ENCODE measurements at regions not wholly inside any gene's neighbourhood (a gene's known extent, or its start where the extent isn't known, plus 50 kb on each side); places are given as distances from the start of the nearest gene placed in this dataset.

DNA sequence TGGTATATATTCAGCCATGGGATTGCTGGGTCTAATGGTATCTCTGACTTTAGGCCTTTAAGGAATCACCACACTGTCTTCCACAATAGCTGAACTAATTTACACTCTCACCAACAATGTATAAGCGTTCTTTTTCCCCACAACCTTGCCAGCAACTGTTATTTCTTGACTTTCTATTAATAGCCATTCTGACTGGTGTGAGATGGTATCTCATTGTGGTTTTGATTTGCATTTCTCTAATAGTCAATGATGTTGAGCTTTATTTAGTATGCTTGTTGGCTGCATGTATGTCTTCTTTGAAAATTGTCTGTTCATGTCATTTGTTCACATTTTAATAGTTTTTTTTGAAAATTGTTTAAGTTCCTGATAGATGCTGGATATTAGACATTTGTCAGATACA, 235.2 kb downstream of the HEPH start:
- no peaks in the 10 kb centered on the region for H3K79me1 ChIP-seq (ENCODE audit: low read depth in 1 of 2, low read length in 2 of 2)
- in situ Hi-C loops (cut with MboI; ENCODE audit: low sequenced_read_pairs) (no loop called here), dilution Hi-C loops (cut with HindIII; ENCODE audit: low sequenced_read_pairs, unreplicated experiment) (no loop called here), intact Hi-C loops (cut with micrococcal nuclease) (no loop called here)
- no peak overlapping the region for H4K5ac ChIP-seq (ENCODE audit: low read depth, low read length)
- H3K36me3 ChIP-seq (ENCODE audit: control insufficient read depth, insufficient read depth, low read length) = no peaks in the 10 kb centered on the region
- DNase-seq (no peak), ATAC-seq (ENCODE audit: low read depth) (no peak)
- CTCF ChIA-PET = no interaction called here
- no peak overlapping the region for H2BK20ac ChIP-seq (ENCODE audit: low read depth, low read length)
- no peak overlapping the region for H2BK5ac ChIP-seq (ENCODE audit: low read depth, low read length, poor library complexity, severe bottlenecking)
- H4K8ac ChIP-seq (ENCODE audit: low read depth in 2 of 2, low read length in 2 of 2) = no peak overlapping the region
- no peak overlapping the region for H2AK9ac ChIP-seq (replicated peaks; ENCODE audit: low read depth, low read length, poor library complexity)
- H3K27ac ChIP-seq (ENCODE audit: insufficient read depth, low read length) = no peak overlapping the region
- no peak for TF ChIP-seq CHD1 (IDR thresholded peaks at IDR 0.05; ENCODE audit: low read depth, low read length)
- no peak for TF ChIP-seq POLR2A (IDR thresholded peaks at IDR 0.05; ENCODE audit: low read depth, low read length)
- TF ChIP-seq BHLHE40 (IDR thresholded peaks at IDR 0.05; ENCODE audit: low read depth, low read length) = no peak
- no peak for TF ChIP-seq CTCF (conservative IDR thresholded peaks at IDR 0.05; ENCODE audit: low read depth, low read length)
- TF ChIP-seq USF2 (IDR thresholded peaks at IDR 0.05; ENCODE audit: low read depth, low read length) = no peak
- no peak for TF ChIP-seq RFX5 (IDR thresholded peaks at IDR 0.05; ENCODE audit: low read depth, low read length)
- TF ChIP-seq NFE2L2 (IDR thresholded peaks at IDR 0.05; ENCODE audit: low read depth, low read length) = no peak
- TF ChIP-seq ELK1 (IDR thresholded peaks at IDR 0.05; ENCODE audit: borderline replicate concordance, low read depth, low read length) = no peak
- TF ChIP-seq MAZ (IDR thresholded peaks at IDR 0.05; ENCODE audit: borderline replicate concordance, low read depth, low read length) = no peak
- no peak for TF ChIP-seq MXI1 (IDR thresholded peaks at IDR 0.05; ENCODE audit: borderline replicate concordance, low read depth, low read length)
- TF ChIP-seq FOS (IDR thresholded peaks at IDR 0.05; ENCODE audit: low read depth, low read length) = no peak
- TF ChIP-seq SMC3 (IDR thresholded peaks at IDR 0.05; ENCODE audit: low read depth, low read length) = no peak
- no peak for TF ChIP-seq CEBPB (IDR thresholded peaks at IDR 0.05; ENCODE audit: low read depth, low read length)
- no peak for TF ChIP-seq MAFK (IDR thresholded peaks at IDR 0.05; ENCODE audit: low read depth, low read length)
- TF ChIP-seq RAD21 (IDR thresholded peaks at IDR 0.05; ENCODE audit: low read length) = no peak
- TF ChIP-seq RCOR1 (IDR thresholded peaks at IDR 0.05; ENCODE audit: insufficient replicate concordance, low read length) = no peak
- no CpG with 5 or more reads among the region's 1 CpG for WGBS, 2 experiments (ENCODE audit: extremely low coverage in 2 of 2, insufficient read length in 1 of 2)
- no peaks in the 10 kb centered on the region; the same call in 1 of the 2 replicates for H3K27me3 ChIP-seq (ENCODE audit: control insufficient read depth, insufficient read depth, low read length)
- no peaks in the 10 kb centered on the region for H3K4me1 ChIP-seq (ENCODE audit: control insufficient read depth, insufficient read depth, low read length)
- no peak overlapping the region for H3K23ac ChIP-seq (ENCODE audit: low read depth, low read length)
- H3K4me2 ChIP-seq (ENCODE audit: low read depth, low read length) = no peak overlapping the region
- H2AK5ac ChIP-seq (ENCODE audit: low read depth, low read length) = no peak overlapping the region
- no peak overlapping the region for H3K4me3 ChIP-seq (ENCODE audit: insufficient read depth, low read depth, low read length)
- no peak overlapping the region for H4K91ac ChIP-seq (ENCODE audit: insufficient read depth, low read depth, low read length)
- POLR2A ChIA-PET (ENCODE audit: unreplicated experiment) = no interaction called here
- H2BK15ac ChIP-seq (ENCODE audit: low read depth, low read length) = no peak overlapping the region
- no peak overlapping the region for H3K4ac ChIP-seq (ENCODE audit: low read depth, low read length)
- H3K9me3 ChIP-seq (ENCODE audit: control insufficient read depth, insufficient read depth, low read length) = peaks cover 1% of the 10 kb centered on the region; the same call in 1 of the 2 replicates
- H3K9me1 ChIP-seq (ENCODE audit: insufficient read depth, low read length) = no peaks in the 10 kb centered on the region
- H2AFZ ChIP-seq (replicated peaks; ENCODE audit: low read length, poor library complexity) = no peak overlapping the region
- H3K56ac ChIP-seq (ENCODE audit: extremely low read depth, insufficient read depth, low read length) = no peak overlapping the region
- H3K18ac ChIP-seq (ENCODE audit: low read depth, low read length) = no peak overlapping the region
- no peak overlapping the region for H3K14ac ChIP-seq (replicated peaks; ENCODE audit: low read depth, low read length)
- H4K20me1 ChIP-seq (ENCODE audit: insufficient read depth, low read length) = no peaks in the 10 kb centered on the region
- BruUV-seq (replicated peaks) = no TSS peak
- no peak overlapping the region for H2BK120ac ChIP-seq (ENCODE audit: low read depth, low read length)
- H3K9ac ChIP-seq (ENCODE audit: low read depth, low read length) = no peak overlapping the region
